ENCODE measurements at regions not wholly inside any gene's neighbourhood (a gene's known extent, or its start where the extent isn't known, plus 50 kb on each side); places are given as distances from the start of the nearest gene placed in this dataset.

- Mint-ChIP-seq H3K4me1 (ENCODE audit: low read depth, unreplicated experiment) (no peaks in the 10 kb centered on the region), H3K9me3 (ENCODE audit: unreplicated experiment) (no peaks in the 10 kb centered on the region), H3K36me3 (ENCODE audit: unreplicated experiment) (peaks cover 15% of the 10 kb centered on the region), H3K27me3 (ENCODE audit: unreplicated experiment) (no peaks in the 10 kb centered on the region), H3K27ac (ENCODE audit: unreplicated experiment) (no peak overlapping the region), H3K4me3 (ENCODE audit: unreplicated experiment) (no peak overlapping the region)
- DNase-seq: no peak
- no peak for TF ChIP-seq CTCF (IDR thresholded peaks at IDR 0.05; ENCODE audit: partially characterized antibody, unreplicated experiment)
Observed at GRCh38 chr9:115382865-115383264, 264.9 kb upstream of the TNC start.

GRCh38 chr9:115385383-115386122, 267.6 kb upstream of the TNC start:
- Mint-ChIP-seq H3K4me3 (ENCODE audit: unreplicated experiment) (no peak overlapping the region), H3K27ac (ENCODE audit: unreplicated experiment) (no peak overlapping the region), H3K9me3 (ENCODE audit: unreplicated experiment) (no peaks in the 10 kb centered on the region), H3K36me3 (ENCODE audit: unreplicated experiment) (peaks cover 15% of the 10 kb centered on the region), H3K27me3 (ENCODE audit: unreplicated experiment) (no peaks in the 10 kb centered on the region), H3K4me1 (ENCODE audit: low read depth, unreplicated experiment) (no peaks in the 10 kb centered on the region)
- no peak for DNase-seq
- no peak for TF ChIP-seq CTCF (IDR thresholded peaks at IDR 0.05; ENCODE audit: partially characterized antibody, unreplicated experiment)

GRCh38 chr9:115386963-115387770, 269.2 kb upstream of the TNC start:
- no peaks in the 10 kb centered on the region for H3K27me3 Mint-ChIP-seq (ENCODE audit: unreplicated experiment)
- H3K4me1 Mint-ChIP-seq (ENCODE audit: low read depth, unreplicated experiment): no peaks in the 10 kb centered on the region
- no peak overlapping the region for H3K4me3 Mint-ChIP-seq (ENCODE audit: unreplicated experiment)
- DNase-seq: no peak
- no peak for TF ChIP-seq CTCF (IDR thresholded peaks at IDR 0.05; ENCODE audit: partially characterized antibody, unreplicated experiment)
- H3K36me3 Mint-ChIP-seq (ENCODE audit: unreplicated experiment): peaks cover 15% of the 10 kb centered on the region
- H3K9me3 Mint-ChIP-seq (ENCODE audit: unreplicated experiment): no peaks in the 10 kb centered on the region
- no peak overlapping the region for H3K27ac Mint-ChIP-seq (ENCODE audit: unreplicated experiment)

GRCh38 chr9:115391168-115391825, 273.3 kb upstream of the TNC start:
- Mint-ChIP-seq H3K27ac (ENCODE audit: unreplicated experiment) (no peak overlapping the region), H3K9me3 (ENCODE audit: unreplicated experiment) (no peaks in the 10 kb centered on the region), H3K36me3 (ENCODE audit: unreplicated experiment) (peaks cover 4% of the 10 kb centered on the region), H3K27me3 (ENCODE audit: unreplicated experiment) (no peaks in the 10 kb centered on the region), H3K4me3 (ENCODE audit: unreplicated experiment) (no peak overlapping the region), H3K4me1 (ENCODE audit: low read depth, unreplicated experiment) (no peaks in the 10 kb centered on the region)
- no peak for TF ChIP-seq CTCF (IDR thresholded peaks at IDR 0.05; ENCODE audit: partially characterized antibody, unreplicated experiment)
- no peak for DNase-seq

Data from glutamatergic neuron (in vitro differentiated cells).